Subcutaneous abdominal adipose tissue (tissue), 5 donors: ENCODE measurements at regions not wholly inside any gene's neighbourhood (a gene's known extent, or its start where the extent isn't known, plus 50 kb on each side); places are given as distances from the start of the nearest gene placed in this dataset.

ENCODE experiments used
- H3K27ac ChIP-seq: one replicate; pipeline ENCODE4 v1.7.0; 2013; ENCODE audit warnings: low read depth, mild to moderate bottlenecking, inconsistent platforms, low read length, moderate library complexity
- H3K27me3 ChIP-seq, 5 donors: one replicate each; pipeline ENCODE4 v1.7.0; 2013; ENCODE audit warnings: low read length in 5 of 5, inconsistent platforms in 1 of 5; ENCODE audit not compliant: control insufficient read depth in 5 of 5, insufficient read depth in 4 of 5
- H3K36me3 ChIP-seq, 5 donors: one replicate each; pipeline ENCODE4 v1.7.0; 2013; ENCODE audit warnings: low read length in 5 of 5; ENCODE audit not compliant: control insufficient read depth in 5 of 5, insufficient read depth in 5 of 5
- H3K4me1 ChIP-seq, 5 donors: one replicate each; pipeline ENCODE4 v1.7.0; 2013; ENCODE audit warnings: low read length in 5 of 5, mild to moderate bottlenecking in 3 of 5, moderate library complexity in 1 of 5; ENCODE audit not compliant: control insufficient read depth in 5 of 5, insufficient read depth in 5 of 5
- H3K4me3 ChIP-seq, 5 donors: one replicate each; pipeline ENCODE4 v1.7.0; 2013; ENCODE audit warnings: low read length in 5 of 5, low read depth in 1 of 5
- H3K9ac ChIP-seq, 5 donors: one replicate each; pipeline ENCODE4 v1.7.0; 2013; ENCODE audit warnings: low read length in 5 of 5, mild to moderate bottlenecking in 4 of 5, moderate library complexity in 3 of 5
- H3K9me3 ChIP-seq, 5 donors: one replicate each; pipeline ENCODE4 v1.7.0; 2013; ENCODE audit warnings: low read length in 5 of 5; ENCODE audit not compliant: control insufficient read depth in 5 of 5
- donor health status: healthy.
- donor health status: healthy.
- donor health status: healthy.
- donor health status: healthy.
- donor health status: healthy.

- Histone ChIP-seq H3K36me3 (no peaks in the 10 kb centered on the region), H3K9me3 (no peaks in the 10 kb centered on the region), H3K4me1 (peaks cover 0 to 4% (median 2%) of the 10 kb centered on the region in 5 donors), H3K27me3 (peaks cover 0 to 5% (median 0%) of the 10 kb centered on the region in 5 donors), H3K4me3 (no peak overlapping the region), H3K9ac (no peak overlapping the region), H3K27ac (no peak overlapping the region)
These were observed 151.1 kb downstream of the DACT1 start for GRCh38 chr14:58788655-58789503.

- Histone ChIP-seq H3K36me3 (no peaks in the 10 kb centered on the region), H3K4me1 (no peaks in the 10 kb centered on the region), H3K9me3 (no peaks in the 10 kb centered on the region), H3K27me3 (peaks cover 0 to 5% (median 0%) of the 10 kb centered on the region in 5 donors), H3K4me3 (no peak overlapping the region), H3K27ac (no peak overlapping the region), H3K9ac (no peak overlapping the region)
These were observed 152.0 kb downstream of the DACT1 start for GRCh38 chr14:58789736-58790135.

DNA sequence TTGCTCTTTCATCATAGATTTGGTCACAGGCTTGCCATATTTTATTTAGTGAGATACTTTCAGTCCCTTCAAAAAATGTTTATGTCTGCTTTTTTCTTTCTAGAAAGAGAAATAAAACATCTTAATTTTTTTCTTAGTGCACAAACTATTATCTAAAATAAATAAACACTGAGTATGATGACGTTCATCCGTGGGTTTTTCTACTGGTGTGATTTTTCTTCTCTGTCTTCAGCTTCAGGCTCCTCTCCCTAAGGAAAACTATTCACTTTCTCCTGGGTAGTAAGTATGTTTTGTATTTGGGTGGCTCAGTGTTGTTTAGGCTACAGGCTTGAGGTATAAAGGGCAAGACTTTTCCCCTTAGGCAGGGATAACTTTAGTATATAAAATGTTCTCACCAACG is 154.7 kb downstream of the DACT1 start:
- Histone ChIP-seq H3K27ac (no peak overlapping the region), H3K4me3 (no peak overlapping the region), H3K4me1 (no peaks in the 10 kb centered on the region), H3K9ac (no peak overlapping the region), H3K27me3 (no peaks in the 10 kb centered on the region), H3K36me3 (no peaks in the 10 kb centered on the region), H3K9me3 (no peaks in the 10 kb centered on the region)

- Histone ChIP-seq H3K36me3 (no peaks in the 10 kb centered on the region), H3K4me3 (no peak overlapping the region), H3K4me1 (no peaks in the 10 kb centered on the region), H3K9me3 (no peaks in the 10 kb centered on the region), H3K27me3 (no peaks in the 10 kb centered on the region), H3K9ac (no peak overlapping the region), H3K27ac (no peak overlapping the region)
These were observed 155.5 kb downstream of the DACT1 start for GRCh38 chr14:58793131-58793740.

DNA sequence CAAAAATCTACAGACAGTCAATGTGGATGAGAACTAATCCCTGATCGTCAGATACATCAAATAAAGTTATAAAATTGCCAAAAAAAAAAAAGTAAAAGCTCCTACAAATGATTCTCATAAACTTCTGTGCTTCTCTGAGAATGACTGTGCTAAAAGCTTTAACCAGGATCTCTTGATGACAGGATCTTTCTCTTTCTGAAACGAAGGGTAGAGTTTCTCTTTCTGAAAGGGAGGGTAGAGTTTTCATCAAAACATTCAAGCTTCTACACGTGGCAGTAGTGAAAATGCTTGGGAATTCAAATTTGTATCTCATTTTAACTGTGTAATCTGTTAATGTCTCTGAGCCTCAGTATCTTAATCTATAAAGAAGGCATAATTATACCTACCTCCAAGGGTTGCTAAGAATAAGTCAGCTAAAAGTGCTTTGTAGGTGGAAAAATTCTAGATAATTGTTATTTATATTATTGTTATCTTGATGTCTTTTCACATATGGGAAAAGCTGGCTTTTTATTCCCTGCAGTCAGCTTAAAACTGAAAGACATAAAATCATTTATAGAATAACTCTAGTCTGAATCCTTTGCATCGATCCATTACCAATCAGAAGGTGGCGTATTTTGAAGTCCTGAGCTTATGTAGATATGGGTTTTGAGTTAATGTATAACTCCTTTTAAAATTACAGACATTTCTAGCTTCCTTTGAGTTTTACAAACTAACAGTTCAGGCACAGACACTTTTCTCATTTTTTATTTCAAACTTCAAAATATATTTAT is 157.4 kb downstream of the DACT1 start:
- no peak overlapping the region for H3K9ac ChIP-seq
- no peak overlapping the region for H3K27ac ChIP-seq
- H3K9me3 ChIP-seq = no peaks in the 10 kb centered on the region
- H3K36me3 ChIP-seq = no peaks in the 10 kb centered on the region
- H3K4me1 ChIP-seq = no peaks in the 10 kb centered on the region
- no peak overlapping the region for H3K4me3 ChIP-seq
- no peaks in the 10 kb centered on the region for H3K27me3 ChIP-seq

- H3K27me3 ChIP-seq = no peaks in the 10 kb centered on the region
- H3K4me3 ChIP-seq = no peak overlapping the region
- no peak overlapping the region for H3K27ac ChIP-seq
- no peaks in the 10 kb centered on the region for H3K36me3 ChIP-seq
- no peak overlapping the region for H3K9ac ChIP-seq
- no peaks in the 10 kb centered on the region for H3K9me3 ChIP-seq
- H3K4me1 ChIP-seq = no peaks in the 10 kb centered on the region
These were observed 158.7 kb downstream of the DACT1 start for GRCh38 chr14:58796242-58797009.

DNA sequence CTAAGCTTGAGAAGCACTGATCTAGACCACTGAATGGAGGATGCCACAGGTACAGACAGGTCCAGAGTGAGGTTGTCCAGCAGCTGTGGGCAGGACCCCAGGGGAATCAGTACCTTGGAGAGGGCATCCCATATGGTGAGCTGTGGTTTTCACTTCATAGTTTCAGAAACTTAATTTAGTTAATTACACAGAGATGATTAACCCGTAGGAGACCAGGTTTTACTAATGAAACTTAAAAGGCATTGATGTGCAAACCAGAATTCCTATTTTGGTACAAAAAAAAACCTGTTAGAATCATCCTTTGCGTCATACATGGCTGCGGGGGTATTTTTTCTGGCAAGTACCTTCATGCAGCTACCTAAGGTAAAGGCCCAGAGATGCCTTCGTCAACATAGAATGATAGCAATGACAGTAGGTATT is 159.3 kb downstream of the DACT1 start:
- Histone ChIP-seq H3K4me3 (no peak overlapping the region), H3K4me1 (no peaks in the 10 kb centered on the region), H3K27ac (no peak overlapping the region), H3K9ac (no peak overlapping the region), H3K9me3 (no peaks in the 10 kb centered on the region), H3K27me3 (no peaks in the 10 kb centered on the region), H3K36me3 (no peaks in the 10 kb centered on the region)

DNA sequence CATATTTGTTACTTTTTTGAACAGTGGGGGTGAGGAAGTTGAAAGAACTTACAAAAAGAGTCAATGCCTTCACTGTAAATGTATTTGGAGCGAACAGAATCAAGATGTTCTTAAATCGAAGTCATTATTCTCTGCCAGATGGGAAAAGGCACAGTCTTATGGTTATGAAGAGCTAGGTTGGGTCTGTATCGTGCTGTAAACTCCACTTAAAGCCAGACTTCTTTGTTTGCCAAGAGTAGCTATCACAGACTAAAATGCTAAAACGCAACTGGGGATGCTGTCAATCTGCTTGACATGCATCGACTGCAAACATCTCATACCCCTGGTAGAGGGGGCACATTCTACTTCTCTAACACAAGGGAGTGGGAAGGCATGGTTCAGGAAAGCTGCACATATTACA is 160.4 kb downstream of the DACT1 start:
- Histone ChIP-seq H3K9me3 (no peaks in the 10 kb centered on the region), H3K9ac (no peak overlapping the region), H3K36me3 (no peaks in the 10 kb centered on the region), H3K27me3 (no peaks in the 10 kb centered on the region), H3K4me1 (no peaks in the 10 kb centered on the region), H3K4me3 (no peak overlapping the region), H3K27ac (no peak overlapping the region)

GRCh38 chr14:58801086-58801485 is 163.3 kb downstream of the DACT1 start:
- H3K4me3 ChIP-seq = no peak overlapping the region
- H3K36me3 ChIP-seq = no peaks in the 10 kb centered on the region
- H3K27me3 ChIP-seq = no peaks in the 10 kb centered on the region
- H3K9ac ChIP-seq = no peak overlapping the region
- no peaks in the 10 kb centered on the region for H3K4me1 ChIP-seq
- H3K27ac ChIP-seq = no peak overlapping the region
- no peaks in the 10 kb centered on the region for H3K9me3 ChIP-seq
